K562 (cell line): ENCODE measurements at regions not wholly inside any gene's neighbourhood (a gene's known extent, or its start where the extent isn't known, plus 50 kb on each side); places are given as distances from the start of the nearest gene placed in this dataset.
A peak's percentile ranks its signal among the peaks of the same experiment; 100 is the strongest.

Source experiments
- CHCHD3 ChIP-seq: fragments of 250-450 bp; sonication (Bioruptor Pico); IDR thresholded peaks from 2 replicates; pipeline ENCODE4 v2.1.2; 2022; ENCODE audit warnings: mild to moderate bottlenecking
- DACH1 ChIP-seq: fragments of 450-650 bp; IDR thresholded peaks from 2 replicates; pipeline ENCODE4 v1.6.1; 2018; ENCODE audit not compliant: partially characterized antibody
- GABPB2 ChIP-seq: fragments of 250-450 bp; sonication (Bioruptor Pico); conservative IDR thresholded peaks from 2 replicates; pipeline ENCODE4 v1.5.1; 2021; ENCODE audit warnings: mild to moderate bottlenecking
- NCOA6 ChIP-seq: fragments of 450-650 bp; IDR thresholded peaks from 2 replicates; pipeline ENCODE4 v1.6.1; 2017; ENCODE audit warnings: mild to moderate bottlenecking
- NFYB ChIP-seq: IDR thresholded peaks from 2 replicates; pipeline ENCODE4 v1.6.1; 2011; ENCODE audit warnings: mild to moderate bottlenecking, moderate library complexity; ENCODE audit not compliant: insufficient read length; ENCODE audit errors: extremely low read depth
- ZKSCAN1 ChIP-seq: fragments of 150-350 bp; IDR thresholded peaks from 2 replicates; pipeline ENCODE4 v1.6.1; 2016; ENCODE audit warnings: low read depth, low read length
- TF ChIP-seq, protein P1 (sequence below), 2 experiments: fragments of 450-650 bp in 1 of 2; sonication (generic) in 1 of 2; formaldehyde crosslinking in 1 of 2; IDR thresholded peaks; 2 replicates each; pipeline versions ENCODE4 v1.7.1 to v1.9.0; 2016 to 2022; ENCODE audit warnings: inconsistent platforms in 1 of 2, mild to moderate bottlenecking in 1 of 2, missing genetic modification reagents in 1 of 2
- TF ChIP-seq, protein P2 (sequence below): sonication (generic); formaldehyde crosslinking; IDR thresholded peaks from 2 replicates; pipeline ENCODE4 v1.8.0; 2022; ENCODE audit warnings: mild to moderate bottlenecking, missing genetic modification reagents
- TF ChIP-seq, protein P3 (sequence below), 2 experiments: fragments of 450-650 bp; IDR thresholded peaks; 2 replicates each; pipeline ENCODE4 v1.6.1; 2018; ENCODE audit warnings: mild to moderate bottlenecking in 2 of 2, low read depth in 1 of 2; ENCODE audit not compliant: partially characterized antibody in 2 of 2

GRCh38 chr6:14734416-14735340 is 511.2 kb upstream of the JARID2 start (continued):
- TF ChIP-seq, protein P1, sequence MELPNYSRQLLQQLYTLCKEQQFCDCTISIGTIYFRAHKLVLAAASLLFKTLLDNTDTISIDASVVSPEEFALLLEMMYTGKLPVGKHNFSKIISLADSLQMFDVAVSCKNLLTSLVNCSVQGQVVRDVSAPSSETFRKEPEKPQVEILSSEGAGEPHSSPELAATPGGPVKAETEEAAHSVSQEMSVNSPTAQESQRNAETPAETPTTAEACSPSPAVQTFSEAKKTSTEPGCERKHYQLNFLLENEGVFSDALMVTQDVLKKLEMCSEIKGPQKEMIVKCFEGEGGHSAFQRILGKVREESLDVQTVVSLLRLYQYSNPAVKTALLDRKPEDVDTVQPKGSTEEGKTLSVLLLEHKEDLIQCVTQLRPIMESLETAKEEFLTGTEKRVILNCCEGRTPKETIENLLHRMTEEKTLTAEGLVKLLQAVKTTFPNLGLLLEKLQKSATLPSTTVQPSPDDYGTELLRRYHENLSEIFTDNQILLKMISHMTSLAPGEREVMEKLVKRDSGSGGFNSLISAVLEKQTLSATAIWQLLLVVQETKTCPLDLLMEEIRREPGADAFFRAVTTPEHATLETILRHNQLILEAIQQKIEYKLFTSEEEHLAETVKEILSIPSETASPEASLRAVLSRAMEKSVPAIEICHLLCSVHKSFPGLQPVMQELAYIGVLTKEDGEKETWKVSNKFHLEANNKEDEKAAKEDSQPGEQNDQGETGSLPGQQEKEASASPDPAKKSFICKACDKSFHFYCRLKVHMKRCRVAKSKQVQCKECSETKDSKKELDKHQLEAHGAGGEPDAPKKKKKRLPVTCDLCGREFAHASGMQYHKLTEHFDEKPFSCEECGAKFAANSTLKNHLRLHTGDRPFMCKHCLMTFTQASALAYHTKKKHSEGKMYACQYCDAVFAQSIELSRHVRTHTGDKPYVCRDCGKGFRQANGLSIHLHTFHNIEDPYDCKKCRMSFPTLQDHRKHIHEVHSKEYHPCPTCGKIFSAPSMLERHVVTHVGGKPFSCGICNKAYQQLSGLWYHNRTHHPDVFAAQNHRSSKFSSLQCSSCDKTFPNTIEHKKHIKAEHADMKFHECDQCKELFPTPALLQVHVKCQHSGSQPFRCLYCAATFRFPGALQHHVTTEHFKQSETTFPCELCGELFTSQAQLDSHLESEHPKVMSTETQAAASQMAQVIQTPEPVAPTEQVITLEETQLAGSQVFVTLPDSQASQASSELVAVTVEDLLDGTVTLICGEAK (IDR thresholded peaks at IDR 0.05), result peak; percentile 15
- TF ChIP-seq, protein P1 (CRISPR knock-in tag; IDR thresholded peaks at IDR 0.05), result no peak; the same call in 1 of the 2 replicates
- TF ChIP-seq DACH1 (peak; percentile 92), NCOA6 (peak; percentile 42; the same call in 1 of the 2 replicates), GABPB2 (CRISPR knock-in tag) (no peak), NFYB (no peak), ZKSCAN1 (0 out of 2 replicates have a peak, but pooled peaks have one; percentile 5), CHCHD3 (CRISPR knock-in tag) (0 out of 2 replicates have a peak, but pooled peaks have one; percentile 11)
- TF ChIP-seq, protein P2, sequence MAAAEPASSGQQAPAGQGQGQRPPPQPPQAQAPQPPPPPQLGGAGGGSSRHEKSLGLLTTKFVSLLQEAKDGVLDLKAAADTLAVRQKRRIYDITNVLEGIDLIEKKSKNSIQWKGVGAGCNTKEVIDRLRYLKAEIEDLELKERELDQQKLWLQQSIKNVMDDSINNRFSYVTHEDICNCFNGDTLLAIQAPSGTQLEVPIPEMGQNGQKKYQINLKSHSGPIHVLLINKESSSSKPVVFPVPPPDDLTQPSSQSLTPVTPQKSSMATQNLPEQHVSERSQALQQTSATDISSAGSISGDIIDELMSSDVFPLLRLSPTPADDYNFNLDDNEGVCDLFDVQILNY (CRISPR knock-in tag), result no peak; the same call in 1 of the 2 replicates
- TF ChIP-seq, protein P3, sequence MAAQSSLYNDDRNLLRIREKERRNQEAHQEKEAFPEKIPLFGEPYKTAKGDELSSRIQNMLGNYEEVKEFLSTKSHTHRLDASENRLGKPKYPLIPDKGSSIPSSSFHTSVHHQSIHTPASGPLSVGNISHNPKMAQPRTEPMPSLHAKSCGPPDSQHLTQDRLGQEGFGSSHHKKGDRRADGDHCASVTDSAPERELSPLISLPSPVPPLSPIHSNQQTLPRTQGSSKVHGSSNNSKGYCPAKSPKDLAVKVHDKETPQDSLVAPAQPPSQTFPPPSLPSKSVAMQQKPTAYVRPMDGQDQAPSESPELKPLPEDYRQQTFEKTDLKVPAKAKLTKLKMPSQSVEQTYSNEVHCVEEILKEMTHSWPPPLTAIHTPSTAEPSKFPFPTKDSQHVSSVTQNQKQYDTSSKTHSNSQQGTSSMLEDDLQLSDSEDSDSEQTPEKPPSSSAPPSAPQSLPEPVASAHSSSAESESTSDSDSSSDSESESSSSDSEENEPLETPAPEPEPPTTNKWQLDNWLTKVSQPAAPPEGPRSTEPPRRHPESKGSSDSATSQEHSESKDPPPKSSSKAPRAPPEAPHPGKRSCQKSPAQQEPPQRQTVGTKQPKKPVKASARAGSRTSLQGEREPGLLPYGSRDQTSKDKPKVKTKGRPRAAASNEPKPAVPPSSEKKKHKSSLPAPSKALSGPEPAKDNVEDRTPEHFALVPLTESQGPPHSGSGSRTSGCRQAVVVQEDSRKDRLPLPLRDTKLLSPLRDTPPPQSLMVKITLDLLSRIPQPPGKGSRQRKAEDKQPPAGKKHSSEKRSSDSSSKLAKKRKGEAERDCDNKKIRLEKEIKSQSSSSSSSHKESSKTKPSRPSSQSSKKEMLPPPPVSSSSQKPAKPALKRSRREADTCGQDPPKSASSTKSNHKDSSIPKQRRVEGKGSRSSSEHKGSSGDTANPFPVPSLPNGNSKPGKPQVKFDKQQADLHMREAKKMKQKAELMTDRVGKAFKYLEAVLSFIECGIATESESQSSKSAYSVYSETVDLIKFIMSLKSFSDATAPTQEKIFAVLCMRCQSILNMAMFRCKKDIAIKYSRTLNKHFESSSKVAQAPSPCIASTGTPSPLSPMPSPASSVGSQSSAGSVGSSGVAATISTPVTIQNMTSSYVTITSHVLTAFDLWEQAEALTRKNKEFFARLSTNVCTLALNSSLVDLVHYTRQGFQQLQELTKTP (IDR thresholded peaks at IDR 0.05; ENCODE audit: low read depth in 1 of 2, partially characterized antibody in 2 of 2), result peak; percentile 62 to 97
